ENCODE measurements at regions not wholly inside any gene's neighbourhood (a gene's known extent, or its start where the extent isn't known, plus 50 kb on each side); places are given as distances from the start of the nearest gene placed in this dataset.

DNA sequence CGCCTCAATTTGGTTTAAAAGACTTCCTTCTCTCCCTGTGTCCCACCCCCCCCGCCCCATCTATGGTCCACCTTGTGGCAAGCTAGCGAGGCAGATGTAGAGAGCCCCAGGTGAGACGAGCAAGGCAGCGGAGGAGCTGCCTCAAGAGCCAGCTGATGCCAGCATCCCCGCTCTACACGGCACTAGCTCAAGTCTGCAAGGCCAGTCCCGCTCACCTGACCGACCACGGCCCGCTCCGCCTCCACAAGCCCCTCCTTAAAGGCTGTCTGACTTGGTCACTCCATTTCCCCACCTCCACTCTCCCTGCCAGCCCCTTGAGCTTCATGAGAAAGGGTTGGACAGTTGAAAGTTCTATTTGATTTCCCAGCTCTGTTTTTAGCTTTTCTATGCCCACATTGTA, 56.2 kb upstream of the IGF1R start:
- no peak overlapping the region for H2AFZ ChIP-seq (ENCODE audit: low read length)
- TF ChIP-seq EZH2phosphoT487 (IDR thresholded peaks at IDR 0.05; ENCODE audit: borderline replicate concordance, low read depth, low read length) (no peak), CTCF (conservative IDR thresholded peaks at IDR 0.05; ENCODE audit: low read length) (no peak)
- H3K9me3 ChIP-seq (ENCODE audit: low read length): no peaks in the 10 kb centered on the region
- no peaks in the 10 kb centered on the region for H3K9me2 ChIP-seq (ENCODE audit: insufficient read depth, low read length)
- H3K36me3 ChIP-seq (ENCODE audit: insufficient read depth, low read length): no peaks in the 10 kb centered on the region
- ChIA-PET POLR2A (interaction anchor here (0.6 kb wide), 2 partner anchors 10 to 100 kb away, joined by 3 to 4 read pairs; no protein-coding TSS in a partner anchor), CTCF (ENCODE audit: unreplicated experiment) (no interaction called here)
- no peak for DNase-seq (ENCODE audit: low spot score)
- H3K4me1 ChIP-seq (ENCODE audit: insufficient read depth, low read length, poor library complexity, severe bottlenecking): no peaks in the 10 kb centered on the region
- no peaks in the 10 kb centered on the region for H3K79me2 ChIP-seq (ENCODE audit: insufficient read depth, low read depth, low read length)
- no TSS peak for BruUV-seq (replicated peaks)
- H3K4me2 ChIP-seq (ENCODE audit: low read length): no peak overlapping the region
- H3K27ac ChIP-seq (ENCODE audit: low read depth, low read length, poor library complexity, severe bottlenecking): no peak overlapping the region
- H3K4me3 ChIP-seq (ENCODE audit: low read depth, low read length, poor library complexity, severe bottlenecking): no peak overlapping the region
- H4K20me1 ChIP-seq (ENCODE audit: insufficient read depth, low read length): no peaks in the 10 kb centered on the region
- intact Hi-C loops (cut with micrococcal nuclease; ENCODE audit: unreplicated experiment): no loop called here

DNA sequence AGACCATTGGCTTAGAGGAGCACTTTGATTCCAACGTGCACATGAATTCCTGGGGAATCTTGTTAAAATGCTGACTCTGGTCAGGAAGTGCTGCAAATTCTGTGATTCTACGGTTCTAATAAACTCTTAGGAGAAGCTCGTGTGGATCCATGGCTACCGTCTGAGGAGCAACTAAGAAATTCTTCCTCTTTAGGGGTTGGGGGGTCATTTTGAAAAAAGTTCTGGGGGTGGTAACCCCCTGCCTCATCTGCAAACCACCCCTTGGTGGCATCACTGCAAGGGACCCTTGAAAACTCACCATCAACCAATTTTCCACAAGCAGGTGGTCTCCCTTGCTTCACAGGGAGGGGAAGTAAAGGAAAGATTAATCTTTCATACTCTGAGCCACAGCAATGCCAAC, 52.2 kb upstream of the IGF1R start:
- Histone ChIP-seq H2AFZ (ENCODE audit: low read length) (no peak overlapping the region), H3K4me3 (ENCODE audit: low read depth, low read length, poor library complexity, severe bottlenecking) (no peak overlapping the region), H3K27ac (ENCODE audit: low read depth, low read length, poor library complexity, severe bottlenecking) (no peak overlapping the region), H4K20me1 (ENCODE audit: insufficient read depth, low read length) (no peaks in the 10 kb centered on the region), H3K9me3 (ENCODE audit: low read length) (no peaks in the 10 kb centered on the region), H3K36me3 (ENCODE audit: insufficient read depth, low read length) (no peaks in the 10 kb centered on the region), H3K4me2 (ENCODE audit: low read length) (no peak overlapping the region), H3K4me1 (ENCODE audit: insufficient read depth, low read length, poor library complexity, severe bottlenecking) (peaks cover 4% of the 10 kb centered on the region), H3K79me2 (ENCODE audit: insufficient read depth, low read depth, low read length) (no peaks in the 10 kb centered on the region), H3K9me2 (ENCODE audit: insufficient read depth, low read length) (no peaks in the 10 kb centered on the region)
- ChIA-PET CTCF (ENCODE audit: unreplicated experiment) (no interaction called here), POLR2A (interaction anchor here (0.7 kb wide), 1 partner anchor 790 kb away, joined by 3 read pairs; no protein-coding TSS in a partner anchor)
- no TSS peak for BruUV-seq (replicated peaks)
- intact Hi-C loops (cut with micrococcal nuclease; ENCODE audit: unreplicated experiment): no loop called here
- no peak for DNase-seq (ENCODE audit: low spot score)
- TF ChIP-seq EZH2phosphoT487 (IDR thresholded peaks at IDR 0.05; ENCODE audit: borderline replicate concordance, low read depth, low read length) (no peak), CTCF (conservative IDR thresholded peaks at IDR 0.05; ENCODE audit: low read length) (no peak)

- H2AFZ ChIP-seq (ENCODE audit: low read length): no peak overlapping the region
- H3K9me2 ChIP-seq (ENCODE audit: insufficient read depth, low read length): no peaks in the 10 kb centered on the region
- intact Hi-C loops (cut with micrococcal nuclease; ENCODE audit: unreplicated experiment): no loop called here
- no TSS peak for BruUV-seq (replicated peaks)
- H3K4me1 ChIP-seq (ENCODE audit: insufficient read depth, low read length, poor library complexity, severe bottlenecking): peaks cover 4% of the 10 kb centered on the region
- CTCF ChIA-PET (ENCODE audit: unreplicated experiment): no interaction called here
- no peaks in the 10 kb centered on the region for H3K9me3 ChIP-seq (ENCODE audit: low read length)
- no peak overlapping the region for H3K27ac ChIP-seq (ENCODE audit: low read depth, low read length, poor library complexity, severe bottlenecking)
- TF ChIP-seq EZH2phosphoT487 (IDR thresholded peaks at IDR 0.05; ENCODE audit: borderline replicate concordance, low read depth, low read length) (no peak), CTCF (conservative IDR thresholded peaks at IDR 0.05; ENCODE audit: low read length) (no peak)
- no peaks in the 10 kb centered on the region for H4K20me1 ChIP-seq (ENCODE audit: insufficient read depth, low read length)
- no peak overlapping the region for H3K4me2 ChIP-seq (ENCODE audit: low read length)
- no peak for DNase-seq (ENCODE audit: low spot score)
- H3K4me3 ChIP-seq (ENCODE audit: low read depth, low read length, poor library complexity, severe bottlenecking): no peak overlapping the region
- H3K79me2 ChIP-seq (ENCODE audit: insufficient read depth, low read depth, low read length): no peaks in the 10 kb centered on the region
- POLR2A ChIA-PET: no interaction called here
- H3K36me3 ChIP-seq (ENCODE audit: insufficient read depth, low read length): no peaks in the 10 kb centered on the region
Observed at GRCh38 chr15:98596885-98597392, 51.4 kb upstream of the IGF1R start.
